ENCODE measurements at regions not wholly inside any gene's neighbourhood (a gene's known extent, or its start where the extent isn't known, plus 50 kb on each side); places are given as distances from the start of the nearest gene placed in this dataset.
"Not testable (repeated sequence)": the region's sequence is repeated elsewhere in the genome, so short reads cannot be mapped to it uniquely, and the experiment has no call there.

GRCh38 chr15:93348711-93349545 lies 259.9 kb upstream of the RGMA start:
- TF ChIP-seq CTCF (IDR thresholded peaks at IDR 0.05), result no peak
- intact Hi-C loops (cut with DNase I), result no loop called here
- WGBS, 2 donors, result 77 to 81% methylated on average over 7 of the region's 7 CpGs
- ATAC-seq (no peak), DNase-seq (no peak), FAIRE-seq (no peak)
- H3K4me1 ChIP-seq, result no peaks in the 10 kb centered on the region
- H3K27me3 ChIP-seq, result no peaks in the 10 kb centered on the region
- H3K27ac ChIP-seq, result no peak overlapping the region
- H3K4me3 ChIP-seq, result no peak overlapping the region
- no peaks in the 10 kb centered on the region for H3K9me3 ChIP-seq
- H3K36me3 ChIP-seq, result no peaks in the 10 kb centered on the region

GRCh38 chr15:93347986-93348385 lies 259.0 kb upstream of the RGMA start:
- H3K36me3 ChIP-seq, result no peaks in the 10 kb centered on the region
- 79 to 83% methylated on average over 1 of the region's 1 CpG for WGBS, 2 donors
- no peak overlapping the region for H3K27ac ChIP-seq
- no peak overlapping the region for H3K4me3 ChIP-seq
- TF ChIP-seq CTCF (IDR thresholded peaks at IDR 0.05), result no peak
- no peaks in the 10 kb centered on the region for H3K27me3 ChIP-seq
- ATAC-seq (no peak), DNase-seq (no peak), FAIRE-seq (no peak)
- no peaks in the 10 kb centered on the region for H3K4me1 ChIP-seq
- intact Hi-C loops (cut with DNase I), result no loop called here
- H3K9me3 ChIP-seq, result no peaks in the 10 kb centered on the region

- Histone ChIP-seq H3K36me3 (no peaks in the 10 kb centered on the region), H3K4me1 (no peaks in the 10 kb centered on the region), H3K4me3 (no peak overlapping the region), H3K9me3 (no peaks in the 10 kb centered on the region), H3K27ac (no peak overlapping the region), H3K27me3 (no peaks in the 10 kb centered on the region)
- WGBS, 2 donors, result 77 to 78% methylated on average over 6 of the region's 6 CpGs
- FAIRE-seq (no peak), DNase-seq (no peak), ATAC-seq (no peak)
- TF ChIP-seq CTCF (IDR thresholded peaks at IDR 0.05), result no peak
- intact Hi-C loops (cut with DNase I), result no loop called here
Observed at GRCh38 chr15:93345981-93346380, 257.0 kb upstream of the RGMA start.

GRCh38 chr15:93343402-93343801 lies 254.4 kb upstream of the RGMA start:
- H3K9me3 ChIP-seq; H3K27me3 ChIP-seq; H3K4me3 ChIP-seq; ATAC-seq; H3K4me1 ChIP-seq; DNase-seq; H3K27ac ChIP-seq; H3K36me3 ChIP-seq; FAIRE-seq; intact Hi-C loops (cut with DNase I): not testable (repeated sequence)
- WGBS, 2 donors, result 92 to 100% methylated on average over 5 of the region's 5 CpGs

- DNase-seq (no peak), ATAC-seq (no peak), FAIRE-seq (no peak)
- Histone ChIP-seq H3K36me3 (no peaks in the 10 kb centered on the region), H3K9me3 (no peaks in the 10 kb centered on the region), H3K4me3 (no peak overlapping the region), H3K27me3 (no peaks in the 10 kb centered on the region), H3K27ac (no peak overlapping the region), H3K4me1 (no peaks in the 10 kb centered on the region)
- intact Hi-C loops (cut with DNase I), result no loop called here
- TF ChIP-seq CTCF (IDR thresholded peaks at IDR 0.05), result no peak
- WGBS, 2 donors, result 83 to 97% methylated on average over 4 of the region's 4 CpGs
Observed at GRCh38 chr15:93341164-93341563, 252.2 kb upstream of the RGMA start.
